GM12872 (cell line): ENCODE measurements at regions not wholly inside any gene's neighbourhood (a gene's known extent, or its start where the extent isn't known, plus 50 kb on each side); places are given as distances from the start of the nearest gene placed in this dataset.

ENCODE experiments used
- TF ChIP-seq, protein P1 (sequence below): IDR thresholded peaks from 3 replicates; pipeline ENCODE4 v1.5.1; 2011; ENCODE audit warnings: low read depth, mild to moderate bottlenecking, low read length, moderate library complexity; ENCODE audit not compliant: insufficient read depth

DNA sequence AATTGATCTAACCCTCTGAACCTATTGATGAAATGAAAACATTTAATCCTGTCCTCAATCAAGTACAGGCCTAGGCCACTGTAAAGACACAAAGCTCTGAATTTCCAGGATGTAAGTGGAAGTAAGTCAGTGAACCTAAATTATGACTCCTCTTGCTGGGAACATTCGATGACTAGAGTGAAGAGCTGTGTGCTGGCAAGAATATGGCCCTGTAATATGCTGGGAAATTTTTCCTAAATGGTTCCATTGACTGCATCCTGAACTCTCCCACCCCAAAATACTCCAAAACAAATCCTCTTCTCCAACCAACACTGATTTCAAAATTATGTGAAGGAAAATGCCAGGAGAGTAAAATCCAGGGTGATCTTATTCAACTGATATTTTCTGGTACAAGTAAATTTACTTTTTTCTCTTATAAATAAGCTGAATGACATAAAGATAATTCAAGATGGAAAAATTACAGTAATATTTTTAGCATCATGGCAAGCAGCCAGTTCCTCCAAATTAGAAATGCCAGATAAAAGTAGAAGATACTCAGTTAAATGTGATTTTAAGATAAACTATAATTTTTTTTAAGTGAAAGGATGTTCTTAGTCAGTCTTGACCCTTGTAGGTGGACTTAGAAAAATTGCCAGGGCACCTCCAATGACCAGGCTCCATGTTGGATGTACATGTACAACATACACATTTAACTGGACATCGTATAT lies 269.4 kb downstream of the PTGER3 start:
- TF ChIP-seq, protein P1, sequence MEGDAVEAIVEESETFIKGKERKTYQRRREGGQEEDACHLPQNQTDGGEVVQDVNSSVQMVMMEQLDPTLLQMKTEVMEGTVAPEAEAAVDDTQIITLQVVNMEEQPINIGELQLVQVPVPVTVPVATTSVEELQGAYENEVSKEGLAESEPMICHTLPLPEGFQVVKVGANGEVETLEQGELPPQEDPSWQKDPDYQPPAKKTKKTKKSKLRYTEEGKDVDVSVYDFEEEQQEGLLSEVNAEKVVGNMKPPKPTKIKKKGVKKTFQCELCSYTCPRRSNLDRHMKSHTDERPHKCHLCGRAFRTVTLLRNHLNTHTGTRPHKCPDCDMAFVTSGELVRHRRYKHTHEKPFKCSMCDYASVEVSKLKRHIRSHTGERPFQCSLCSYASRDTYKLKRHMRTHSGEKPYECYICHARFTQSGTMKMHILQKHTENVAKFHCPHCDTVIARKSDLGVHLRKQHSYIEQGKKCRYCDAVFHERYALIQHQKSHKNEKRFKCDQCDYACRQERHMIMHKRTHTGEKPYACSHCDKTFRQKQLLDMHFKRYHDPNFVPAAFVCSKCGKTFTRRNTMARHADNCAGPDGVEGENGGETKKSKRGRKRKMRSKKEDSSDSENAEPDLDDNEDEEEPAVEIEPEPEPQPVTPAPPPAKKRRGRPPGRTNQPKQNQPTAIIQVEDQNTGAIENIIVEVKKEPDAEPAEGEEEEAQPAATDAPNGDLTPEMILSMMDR = no peak

DNA sequence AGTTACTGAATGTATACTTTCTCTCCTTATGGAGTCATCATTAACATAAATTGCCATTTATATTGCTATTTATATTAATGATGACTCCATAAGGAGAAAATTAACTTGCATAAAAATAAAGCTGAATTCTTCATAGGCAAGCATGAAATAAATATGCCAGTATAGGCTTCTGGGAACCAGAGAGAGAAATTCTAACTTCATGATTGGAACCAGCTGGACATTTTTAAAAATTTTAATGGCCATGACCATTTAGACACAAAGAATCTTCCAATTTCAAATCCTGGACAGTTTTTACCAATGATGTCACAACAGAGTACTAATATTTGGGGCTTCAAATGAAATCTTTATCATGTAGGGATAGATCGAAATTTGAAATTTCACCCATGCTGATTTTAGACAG lies 268.7 kb downstream of the PTGER3 start:
- TF ChIP-seq, protein P1 = no peak

DNA sequence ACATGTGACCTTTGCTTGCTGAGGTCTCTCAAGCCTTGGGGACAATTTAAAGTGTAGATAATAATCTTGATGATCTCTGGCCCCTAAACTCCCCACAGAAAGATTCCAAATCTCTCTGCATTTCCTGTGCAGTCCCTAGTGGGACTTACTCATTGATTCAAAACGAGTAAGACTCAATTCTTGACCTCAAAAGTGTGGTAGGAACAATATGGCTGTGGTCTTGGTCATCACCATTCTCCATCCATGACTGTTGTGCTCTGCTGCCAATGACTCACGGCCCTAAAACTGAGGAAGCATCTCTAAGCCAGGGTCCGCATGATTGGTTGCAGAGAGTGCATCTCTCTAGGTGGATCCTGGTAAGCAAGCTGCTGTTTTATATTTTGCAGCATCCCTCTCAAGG lies 268.0 kb downstream of the PTGER3 start:
- TF ChIP-seq, protein P1 = no peak

GRCh38 chr1:70785287-70785686 lies 262.3 kb downstream of the PTGER3 start:
- TF ChIP-seq, protein P1 = no peak

DNA sequence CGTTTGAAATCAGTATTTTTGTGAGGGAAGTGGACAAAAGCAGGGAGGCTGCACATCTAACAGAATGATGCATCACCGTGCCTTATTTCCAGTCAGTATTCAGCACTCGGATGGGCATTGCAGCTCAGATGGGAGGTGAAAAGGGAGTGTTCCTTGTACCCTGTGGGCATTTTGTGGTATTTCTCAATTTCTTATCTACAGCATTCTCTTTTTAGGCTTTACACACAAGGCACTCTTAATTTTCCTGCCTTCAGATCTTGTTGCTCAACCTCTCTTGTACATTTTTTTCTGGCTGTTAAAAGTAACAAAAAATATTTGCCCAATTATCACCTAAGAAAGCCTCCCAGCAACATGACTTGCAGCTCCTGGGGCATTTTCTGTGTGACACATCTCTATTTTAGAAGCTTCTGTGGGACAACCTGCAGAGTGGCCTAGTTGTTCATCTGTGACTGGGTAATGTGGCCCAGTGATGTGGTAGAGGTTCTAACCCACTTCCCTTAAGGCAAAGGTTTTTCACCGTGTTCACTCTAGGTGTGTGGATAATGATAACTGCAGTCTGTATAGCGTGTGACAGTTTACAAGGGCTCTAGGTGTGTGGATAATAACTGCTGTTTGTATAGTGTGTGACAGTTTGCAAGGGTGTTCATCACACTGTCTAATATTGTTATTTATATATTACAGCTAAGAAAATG lies 257.2 kb downstream of the PTGER3 start:
- TF ChIP-seq, protein P1 = no peak

DNA sequence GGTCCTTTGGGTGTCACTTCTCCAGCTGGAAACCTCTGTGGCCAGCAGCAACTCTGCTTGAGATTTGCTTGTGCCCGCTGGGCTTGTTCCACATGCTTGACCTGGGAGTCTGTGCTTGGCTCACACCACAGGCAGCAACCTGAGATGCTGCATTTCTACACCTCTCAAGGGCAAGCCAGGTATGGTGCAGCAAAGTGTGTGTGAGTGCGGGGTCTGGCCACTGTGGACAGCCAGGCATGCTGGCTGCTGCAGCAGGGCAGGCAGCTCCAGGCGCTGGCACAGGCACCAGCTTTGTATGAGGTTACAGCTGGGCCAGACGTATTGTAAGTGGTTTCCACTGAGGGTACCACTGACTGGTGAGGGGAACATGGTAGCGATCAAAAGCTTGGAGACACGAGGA lies 242.0 kb downstream of the PTGER3 start:
- TF ChIP-seq, protein P1 = no peak

DNA sequence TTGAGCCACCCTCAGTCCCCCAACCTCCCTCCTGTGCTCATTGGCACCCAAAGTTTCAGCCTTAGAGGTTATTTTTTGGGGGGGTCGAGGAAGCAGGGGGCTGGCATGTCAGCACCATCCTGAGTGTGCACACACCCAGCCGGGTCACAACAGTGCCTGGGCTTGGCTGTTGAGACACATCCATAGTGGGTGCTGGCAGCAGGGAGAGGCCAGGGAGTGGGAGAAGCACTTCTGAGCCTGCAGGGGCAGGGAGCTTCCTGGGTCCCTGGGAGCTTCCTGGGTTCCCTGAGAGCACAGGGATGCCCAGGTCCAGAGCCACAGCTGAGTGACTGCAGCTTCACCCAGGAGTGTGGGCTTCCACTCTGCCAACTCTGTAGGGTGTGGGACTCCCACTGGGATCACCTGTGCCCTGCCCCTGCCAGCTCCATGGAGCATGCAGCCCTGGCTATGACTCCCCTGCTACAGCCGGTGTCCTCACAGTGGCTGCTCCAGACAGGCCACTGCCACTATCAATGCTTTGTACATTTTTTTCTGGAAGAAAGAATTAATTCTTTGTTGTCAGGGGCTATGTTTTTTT lies 240.4 kb downstream of the PTGER3 start:
- TF ChIP-seq, protein P1 = no peak
